HG03378 (cell line): ENCODE measurements at regions not wholly inside any gene's neighbourhood (a gene's known extent, or its start where the extent isn't known, plus 50 kb on each side); places are given as distances from the start of the nearest gene placed in this dataset.
A peak's percentile ranks its signal among the peaks of the same experiment; 100 is the strongest.

ENCODE experiments used
- ATAC-seq: cut with Tn5 transposase; IDR thresholded peaks from one replicate; pipeline ENCODE4 v1.9.1; 2021; ENCODE audit warnings: mild to moderate bottlenecking, moderate library complexity; ENCODE audit not compliant: unreplicated experiment

- no peak for ATAC-seq
These were observed 91.1 kb upstream of the CLPB start for GRCh38 chr11:72525466-72525865.

GRCh38 chr11:72524711-72525110, 90.4 kb upstream of the CLPB start:
- no peak for ATAC-seq

- no peak for ATAC-seq
These were observed 89.7 kb upstream of the CLPB start for GRCh38 chr11:72523991-72524390.

- no peak for ATAC-seq
These were observed 87.9 kb upstream of the CLPB start for GRCh38 chr11:72522186-72522585.

GRCh38 chr11:72521664-72522063, 87.3 kb upstream of the CLPB start:
- no peak for ATAC-seq

DNA sequence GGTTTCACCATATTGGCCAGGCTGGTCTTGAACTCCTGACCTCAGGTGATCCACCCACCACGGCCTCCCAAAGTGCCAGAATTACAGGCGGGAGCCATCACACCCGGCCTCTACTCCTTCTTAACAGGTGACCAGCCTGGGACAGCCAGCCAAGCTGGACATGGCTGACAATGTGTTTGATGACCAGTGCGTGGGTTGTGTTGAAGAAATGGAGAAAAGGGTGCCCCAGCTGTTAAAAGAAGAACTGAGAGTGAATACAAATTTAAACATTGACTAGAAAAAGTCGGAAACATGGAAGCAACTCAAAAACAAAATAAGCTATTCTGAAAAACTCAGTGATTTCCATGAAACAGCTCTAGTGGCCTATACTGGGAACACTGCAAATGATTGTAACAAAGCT, 86.5 kb upstream of the CLPB start:
- ATAC-seq, result no peak

DNA sequence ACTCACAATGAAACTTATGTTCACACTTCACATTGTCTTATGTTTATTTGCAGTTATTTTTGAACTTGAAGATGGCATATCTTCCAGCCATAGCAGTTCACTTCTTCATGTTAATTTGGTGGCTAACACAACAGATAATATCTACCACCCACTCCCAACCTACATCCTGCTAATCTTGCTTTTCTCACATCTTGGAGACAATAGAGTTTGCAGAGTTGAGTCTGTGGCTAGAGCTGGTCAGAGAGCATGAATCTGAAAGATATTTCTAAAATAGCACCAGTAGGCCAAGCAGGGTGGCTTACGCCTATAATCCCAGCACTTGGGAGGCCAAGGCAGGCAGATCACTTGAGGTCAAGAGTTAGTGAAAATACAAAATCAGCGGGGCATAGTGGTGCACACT, 85.6 kb upstream of the CLPB start:
- ATAC-seq, result peak; percentile 65

- ATAC-seq, result no peak
These were observed 85.0 kb upstream of the CLPB start for GRCh38 chr11:72519220-72519881.

DNA sequence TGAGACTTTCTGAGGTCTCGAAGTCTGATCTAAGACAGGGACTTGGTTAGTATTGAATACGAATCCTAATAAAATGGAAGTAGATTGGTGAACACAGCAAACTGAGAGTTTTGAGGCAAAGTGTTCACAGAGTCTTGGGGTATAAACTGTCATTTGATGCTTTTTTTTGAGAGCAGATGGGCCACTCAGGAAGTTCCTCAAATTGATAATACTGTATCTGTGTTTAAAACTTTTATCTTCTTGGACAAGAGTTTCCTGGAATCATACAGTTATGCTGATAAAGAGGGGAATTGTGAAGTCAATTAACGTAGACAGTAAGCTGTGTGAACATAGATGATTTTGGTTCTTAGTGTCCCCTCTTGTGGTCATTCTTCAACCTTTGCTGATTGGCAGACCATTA, 80.0 kb upstream of the CLPB start:
- no peak for ATAC-seq

DNA sequence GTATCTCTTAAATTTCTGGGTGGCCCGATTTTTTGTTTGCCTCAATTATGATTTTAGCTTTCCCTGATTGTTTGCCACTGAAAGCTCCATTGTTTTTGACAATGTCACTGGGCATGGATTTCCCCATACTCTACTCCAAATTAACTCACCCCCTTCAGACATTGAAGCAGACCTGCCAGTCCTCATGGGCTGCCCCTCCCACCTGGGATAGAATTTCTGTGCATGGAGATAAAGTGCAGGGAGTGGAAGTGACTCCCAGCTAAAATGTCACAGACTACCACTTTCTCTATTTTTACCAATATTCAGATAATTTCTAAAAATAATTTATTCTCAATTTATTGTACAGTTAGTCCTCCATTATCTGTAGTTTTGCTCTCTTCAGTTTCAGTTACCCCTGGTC, 79.1 kb upstream of the CLPB start:
- ATAC-seq, result no peak

DNA sequence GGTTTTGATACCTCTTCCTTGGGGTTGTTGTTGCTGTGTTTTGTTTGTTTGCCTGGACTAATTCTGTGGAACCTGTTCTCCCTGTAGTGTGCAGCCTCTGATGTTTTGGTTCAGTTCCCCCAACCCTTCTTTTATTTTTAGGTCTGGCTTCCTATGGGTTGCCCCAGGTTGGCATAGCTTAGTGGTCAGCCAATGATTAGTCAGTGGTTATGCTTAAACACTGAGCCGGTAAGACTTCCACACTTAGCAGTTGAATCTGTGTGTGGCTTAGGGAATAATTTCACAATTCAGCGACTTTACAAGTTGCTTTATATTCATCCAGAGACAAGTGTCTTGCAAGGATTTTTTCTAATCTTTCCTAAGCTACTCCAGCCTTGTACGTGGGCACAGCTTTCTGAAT, 78.6 kb upstream of the CLPB start:
- no peak for ATAC-seq

GRCh38 chr11:72511393-72512047, 77.2 kb upstream of the CLPB start:
- ATAC-seq, result no peak

GRCh38 chr11:72507050-72507449, 72.7 kb upstream of the CLPB start:
- ATAC-seq, result no peak

- no peak for ATAC-seq
These were observed 63.4 kb upstream of the CLPB start for GRCh38 chr11:72497731-72498130.

- ATAC-seq, result no peak
These were observed 59.7 kb upstream of the CLPB start for GRCh38 chr11:72494109-72494429.

GRCh38 chr11:72493426-72494108, 59.2 kb upstream of the CLPB start:
- no peak for ATAC-seq

- no peak for ATAC-seq
These were observed 56.7 kb upstream of the CLPB start for GRCh38 chr11:72491001-72491400.
